KMS-11 (cell line): ENCODE measurements at regions not wholly inside any gene's neighbourhood (a gene's known extent, or its start where the extent isn't known, plus 50 kb on each side); places are given as distances from the start of the nearest gene placed in this dataset.

Source experiments
- H2AFZ ChIP-seq: fragments of 200-600 bp; sonication (generic); 2 replicates; pipeline ENCODE4 v1.6.1; 2016; ENCODE audit warnings: antibody characterized with exemption, mixed run types, low read depth
- H3K27ac ChIP-seq: fragments of 200-600 bp; sonication (generic); 2 replicates; pipeline ENCODE4 v1.6.1; 2016; ENCODE audit warnings: mild to moderate bottlenecking, mixed run types
- H3K27me3 ChIP-seq: fragments of 200-600 bp; sonication (generic); 2 replicates; pipeline ENCODE4 v1.6.1; 2017; ENCODE audit warnings: mild to moderate bottlenecking, low read depth, mixed run types, moderate library complexity; ENCODE audit not compliant: insufficient read depth
- H3K36me3 ChIP-seq: fragments of 200-600 bp; sonication (generic); 2 replicates; pipeline ENCODE4 v1.6.1; 2017; ENCODE audit warnings: mild to moderate bottlenecking, mixed run types; ENCODE audit not compliant: insufficient read depth
- H3K4me1 ChIP-seq: fragments of 200-600 bp; sonication (generic); 2 replicates; pipeline ENCODE4 v1.6.1; 2016; ENCODE audit warnings: mild to moderate bottlenecking, low read depth, mixed run types; ENCODE audit not compliant: poor library complexity, severe bottlenecking
- H3K4me2 ChIP-seq: fragments of 200-600 bp; sonication (generic); 2 replicates; pipeline ENCODE4 v1.7.0; 2016; ENCODE audit warnings: mild to moderate bottlenecking, mixed run types
- H3K4me3 ChIP-seq: fragments of 200-600 bp; sonication (generic); IDR thresholded peaks from 2 replicates; pipeline ENCODE4 v1.6.1; 2017; ENCODE audit warnings: low read depth, low read length, mixed read lengths; ENCODE audit not compliant: insufficient read depth
- H3K79me2 ChIP-seq: fragments of 200-600 bp; sonication (generic); 2 replicates; pipeline ENCODE4 v1.6.1; 2016; ENCODE audit warnings: low read depth, mixed run types; ENCODE audit not compliant: insufficient read depth
- H3K9ac ChIP-seq: fragments of 200-600 bp; sonication (generic); 2 replicates; pipeline ENCODE4 v1.6.1; 2016; ENCODE audit warnings: mild to moderate bottlenecking, mixed run types
- H4K20me1 ChIP-seq: fragments of 200-600 bp; sonication (generic); 2 replicates; pipeline ENCODE4 v1.6.1; 2016; ENCODE audit warnings: mild to moderate bottlenecking, mixed run types; ENCODE audit not compliant: insufficient read depth
- TF ChIP-seq, protein P1 (sequence below): fragments of 200-600 bp; sonication (generic); conservative IDR thresholded peaks from 2 replicates; pipeline ENCODE4 v1.6.1; 2017; ENCODE audit warnings: low read depth, mild to moderate bottlenecking, antibody characterized with exemption, low read length, moderate library complexity, mixed read lengths

DNA sequence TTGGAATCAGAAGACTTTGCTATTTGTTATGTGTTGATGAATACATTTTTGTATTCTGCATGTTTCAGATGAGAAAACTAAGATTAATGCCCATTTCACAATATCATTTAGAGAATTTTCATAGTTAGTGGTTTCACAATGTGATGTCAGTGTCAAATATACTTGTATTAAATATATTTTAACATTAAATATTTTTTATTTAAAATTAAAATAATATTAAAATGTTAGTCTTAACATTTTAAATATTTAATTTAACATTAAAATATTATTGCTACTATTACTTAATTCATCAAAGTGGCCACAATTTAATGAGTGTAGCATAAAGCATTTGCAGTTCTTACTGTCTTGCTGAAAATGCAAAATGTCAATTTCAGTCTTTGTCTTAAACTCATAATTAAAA is 478.8 kb downstream of the KCNJ2 start:
- H3K4me2 ChIP-seq = no peak overlapping the region
- H4K20me1 ChIP-seq = no peaks in the 10 kb centered on the region
- no peaks in the 10 kb centered on the region for H3K79me2 ChIP-seq
- TF ChIP-seq, protein P1, sequence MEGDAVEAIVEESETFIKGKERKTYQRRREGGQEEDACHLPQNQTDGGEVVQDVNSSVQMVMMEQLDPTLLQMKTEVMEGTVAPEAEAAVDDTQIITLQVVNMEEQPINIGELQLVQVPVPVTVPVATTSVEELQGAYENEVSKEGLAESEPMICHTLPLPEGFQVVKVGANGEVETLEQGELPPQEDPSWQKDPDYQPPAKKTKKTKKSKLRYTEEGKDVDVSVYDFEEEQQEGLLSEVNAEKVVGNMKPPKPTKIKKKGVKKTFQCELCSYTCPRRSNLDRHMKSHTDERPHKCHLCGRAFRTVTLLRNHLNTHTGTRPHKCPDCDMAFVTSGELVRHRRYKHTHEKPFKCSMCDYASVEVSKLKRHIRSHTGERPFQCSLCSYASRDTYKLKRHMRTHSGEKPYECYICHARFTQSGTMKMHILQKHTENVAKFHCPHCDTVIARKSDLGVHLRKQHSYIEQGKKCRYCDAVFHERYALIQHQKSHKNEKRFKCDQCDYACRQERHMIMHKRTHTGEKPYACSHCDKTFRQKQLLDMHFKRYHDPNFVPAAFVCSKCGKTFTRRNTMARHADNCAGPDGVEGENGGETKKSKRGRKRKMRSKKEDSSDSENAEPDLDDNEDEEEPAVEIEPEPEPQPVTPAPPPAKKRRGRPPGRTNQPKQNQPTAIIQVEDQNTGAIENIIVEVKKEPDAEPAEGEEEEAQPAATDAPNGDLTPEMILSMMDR = no peak
- H3K36me3 ChIP-seq = no peaks in the 10 kb centered on the region
- no peak overlapping the region for H3K9ac ChIP-seq
- no peak overlapping the region for H3K4me3 ChIP-seq
- H3K27ac ChIP-seq = no peak overlapping the region
- no peaks in the 10 kb centered on the region for H3K4me1 ChIP-seq
- H2AFZ ChIP-seq = no peak overlapping the region
- no peaks in the 10 kb centered on the region for H3K27me3 ChIP-seq

- TF ChIP-seq, protein P1 = no peak
- Histone ChIP-seq H3K4me3 (no peak overlapping the region), H2AFZ (no peak overlapping the region), H3K36me3 (no peaks in the 10 kb centered on the region), H3K9ac (no peak overlapping the region), H3K79me2 (no peaks in the 10 kb centered on the region), H3K27me3 (no peaks in the 10 kb centered on the region), H3K27ac (no peak overlapping the region), H4K20me1 (no peaks in the 10 kb centered on the region), H3K4me2 (no peak overlapping the region), H3K4me1 (peaks cover 5% of the 10 kb centered on the region)
Measured at GRCh38 chr17:70653850-70654249, 484.5 kb downstream of the KCNJ2 start.

- H4K20me1 ChIP-seq = no peaks in the 10 kb centered on the region
- no peak overlapping the region for H3K27ac ChIP-seq
- TF ChIP-seq, protein P1 = no peak
Measured at GRCh38 chr17:70654706-70655105, 485.4 kb downstream of the KCNJ2 start.

DNA sequence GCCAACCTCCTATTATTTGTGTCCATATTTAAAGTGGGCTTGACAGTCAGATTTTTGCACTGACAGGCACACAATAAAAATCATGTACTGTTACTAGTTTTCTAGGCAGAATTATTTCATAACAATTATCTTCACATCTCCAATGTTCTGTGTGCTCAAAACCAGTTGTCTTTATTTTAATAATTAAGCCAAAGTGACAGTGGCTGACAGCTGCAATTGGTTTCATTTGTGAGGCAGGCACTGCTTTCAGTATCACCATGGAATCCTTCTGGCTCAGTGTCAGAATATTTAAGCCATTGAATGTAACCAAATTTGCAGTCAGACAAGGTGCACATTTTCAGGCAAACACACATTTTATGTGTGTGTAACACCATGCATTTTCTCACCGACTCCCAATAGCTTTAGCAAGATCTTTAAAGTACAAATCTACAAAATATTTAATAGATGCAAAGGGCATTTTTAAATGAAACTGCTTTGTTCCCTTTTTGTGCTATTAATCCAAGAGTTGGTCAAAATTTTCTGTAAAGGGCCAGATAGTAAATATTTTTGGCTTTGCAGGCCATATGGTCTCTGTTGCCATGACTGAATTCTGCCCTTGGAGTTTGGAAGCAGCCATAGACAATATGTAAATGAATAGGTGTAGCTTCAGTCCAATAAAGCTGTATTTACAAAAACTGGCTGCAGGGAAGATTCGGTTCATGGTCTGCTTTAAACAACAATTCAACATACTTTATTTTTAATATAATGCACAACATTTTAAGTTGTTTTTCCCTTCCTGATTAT is 486.0 kb downstream of the KCNJ2 start:
- Histone ChIP-seq H3K27me3 (no peaks in the 10 kb centered on the region), H4K20me1 (no peaks in the 10 kb centered on the region), H2AFZ (no peak overlapping the region), H3K4me1 (peaks cover 5% of the 10 kb centered on the region), H3K36me3 (no peaks in the 10 kb centered on the region), H3K4me3 (no peak overlapping the region), H3K79me2 (no peaks in the 10 kb centered on the region), H3K9ac (no peak overlapping the region), H3K27ac (no peak overlapping the region), H3K4me2 (no peak overlapping the region; the same call in 1 of the 2 replicates)
- TF ChIP-seq, protein P1 = no peak

More at GRCh38 chr17:70654706-70655105, 485.4 kb downstream of the KCNJ2 start:
- no peaks in the 10 kb centered on the region for H3K79me2 ChIP-seq
- H3K27me3 ChIP-seq = no peaks in the 10 kb centered on the region
- H3K36me3 ChIP-seq = no peaks in the 10 kb centered on the region
- H3K4me1 ChIP-seq = peaks cover 5% of the 10 kb centered on the region
- H3K4me3 ChIP-seq = no peak overlapping the region
- no peak overlapping the region for H3K4me2 ChIP-seq
- no peak overlapping the region for H2AFZ ChIP-seq
- H3K9ac ChIP-seq = no peak overlapping the region
